Epithelial cell of proximal tubule (primary cell): ENCODE measurements at regions not wholly inside any gene's neighbourhood (a gene's known extent, or its start where the extent isn't known, plus 50 kb on each side); places are given as distances from the start of the nearest gene placed in this dataset.

ENCODE experiments used
- DNase-seq: peaks from one replicate; pipeline ENCODE4 v3.0.0-alpha.2; 2011; ENCODE audit warnings: low read depth
- H3K4me3 ChIP-seq: 2 replicates; pipeline ENCODE4 v1.5.1; 2011; ENCODE audit warnings: low read depth, mild to moderate bottlenecking, low read length
- TF ChIP-seq, protein P1 (sequence below): conservative IDR thresholded peaks from 2 replicates; pipeline ENCODE4 v1.5.1; 2012; ENCODE audit warnings: low read depth, mild to moderate bottlenecking, low read length

DNA sequence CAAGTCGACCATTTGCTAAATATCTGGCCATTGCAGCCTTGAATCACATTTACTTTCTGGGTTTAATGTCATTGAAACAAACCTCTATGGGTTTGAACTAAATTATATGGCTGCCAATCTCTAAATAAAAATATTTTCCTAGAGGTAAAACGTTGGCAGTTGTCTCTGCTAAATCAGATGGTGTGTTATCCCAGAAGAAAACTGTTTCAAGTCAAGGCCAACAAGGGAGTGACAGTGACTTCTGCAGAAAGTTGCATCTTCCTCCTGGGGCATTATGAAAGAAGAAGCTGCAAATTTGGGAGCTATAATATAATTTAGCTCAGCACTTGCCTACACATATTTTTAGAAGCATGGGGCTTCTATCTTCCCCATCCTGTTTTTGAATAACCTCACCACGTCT lies 116.2 kb downstream of the TTC8 start:
- H3K4me3 ChIP-seq, result no peak overlapping the region
- TF ChIP-seq, protein P1, sequence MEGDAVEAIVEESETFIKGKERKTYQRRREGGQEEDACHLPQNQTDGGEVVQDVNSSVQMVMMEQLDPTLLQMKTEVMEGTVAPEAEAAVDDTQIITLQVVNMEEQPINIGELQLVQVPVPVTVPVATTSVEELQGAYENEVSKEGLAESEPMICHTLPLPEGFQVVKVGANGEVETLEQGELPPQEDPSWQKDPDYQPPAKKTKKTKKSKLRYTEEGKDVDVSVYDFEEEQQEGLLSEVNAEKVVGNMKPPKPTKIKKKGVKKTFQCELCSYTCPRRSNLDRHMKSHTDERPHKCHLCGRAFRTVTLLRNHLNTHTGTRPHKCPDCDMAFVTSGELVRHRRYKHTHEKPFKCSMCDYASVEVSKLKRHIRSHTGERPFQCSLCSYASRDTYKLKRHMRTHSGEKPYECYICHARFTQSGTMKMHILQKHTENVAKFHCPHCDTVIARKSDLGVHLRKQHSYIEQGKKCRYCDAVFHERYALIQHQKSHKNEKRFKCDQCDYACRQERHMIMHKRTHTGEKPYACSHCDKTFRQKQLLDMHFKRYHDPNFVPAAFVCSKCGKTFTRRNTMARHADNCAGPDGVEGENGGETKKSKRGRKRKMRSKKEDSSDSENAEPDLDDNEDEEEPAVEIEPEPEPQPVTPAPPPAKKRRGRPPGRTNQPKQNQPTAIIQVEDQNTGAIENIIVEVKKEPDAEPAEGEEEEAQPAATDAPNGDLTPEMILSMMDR, result no peak
- no peak for DNase-seq

DNA sequence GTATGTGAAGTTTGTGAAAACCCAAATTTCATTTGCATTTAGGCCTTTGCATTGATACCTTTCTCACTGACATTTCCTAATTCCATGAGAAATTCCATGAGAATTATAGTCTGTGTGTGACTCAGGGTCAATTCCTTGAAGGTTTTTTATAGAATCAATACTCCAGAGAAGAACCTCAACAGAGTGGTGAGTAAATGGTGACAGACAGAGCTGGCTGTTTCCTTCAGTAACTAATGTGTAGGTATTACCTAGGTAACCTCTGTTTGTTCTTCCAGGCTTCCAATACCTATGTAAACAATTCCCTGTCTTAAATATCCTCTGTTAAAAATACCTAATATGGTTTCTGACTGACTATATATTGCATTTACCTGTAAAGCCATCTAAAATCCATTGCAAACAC lies 117.0 kb downstream of the TTC8 start:
- H3K4me3 ChIP-seq, result no peak overlapping the region
- DNase-seq, result no peak
- TF ChIP-seq, protein P1, result no peak

DNA sequence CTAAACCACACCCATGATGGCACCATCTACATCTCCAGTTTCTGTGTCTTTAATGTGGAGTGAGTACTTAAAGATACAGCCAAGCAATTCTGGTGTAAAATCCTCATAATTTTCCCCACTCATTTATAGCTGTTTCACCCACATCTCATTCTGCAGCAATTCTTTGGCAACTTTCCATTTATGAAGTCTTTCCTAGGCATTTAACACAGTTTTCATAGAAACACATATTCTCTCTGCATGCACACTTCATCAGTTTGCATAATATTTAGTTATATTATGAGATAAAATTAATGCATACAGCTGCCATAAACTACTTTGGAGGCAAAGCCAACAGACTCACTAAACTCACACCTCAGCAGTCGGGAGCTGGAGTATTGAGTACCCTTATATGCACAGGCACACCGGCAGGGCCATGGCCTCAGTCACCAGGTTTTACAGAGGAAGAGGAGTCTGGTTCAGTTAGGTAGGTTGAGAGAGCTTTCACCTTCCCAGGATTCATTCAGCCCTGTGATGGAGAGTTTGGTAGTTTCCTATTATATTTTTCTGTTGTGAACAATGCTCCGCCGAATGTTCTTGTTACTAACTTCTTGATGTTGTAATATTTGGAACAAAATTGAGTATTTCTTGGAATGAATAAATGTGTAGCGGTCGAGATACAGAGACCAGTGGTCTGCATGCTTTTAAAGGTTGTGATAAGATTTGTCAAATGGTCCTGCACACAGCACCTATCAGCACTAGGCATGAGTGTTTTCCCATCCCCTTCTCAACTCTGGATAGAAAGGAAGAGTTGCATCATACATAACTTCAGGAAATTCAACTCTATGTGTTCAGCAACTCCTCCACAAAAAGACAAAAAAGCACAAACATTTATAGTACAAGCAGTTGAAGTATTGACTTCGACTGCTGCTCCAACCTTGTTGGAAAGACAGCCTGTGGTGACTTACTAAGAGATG lies 123.5 kb downstream of the TTC8 start:
- DNase-seq, result no peak
- no peak overlapping the region for H3K4me3 ChIP-seq
- TF ChIP-seq, protein P1, result no peak

DNA sequence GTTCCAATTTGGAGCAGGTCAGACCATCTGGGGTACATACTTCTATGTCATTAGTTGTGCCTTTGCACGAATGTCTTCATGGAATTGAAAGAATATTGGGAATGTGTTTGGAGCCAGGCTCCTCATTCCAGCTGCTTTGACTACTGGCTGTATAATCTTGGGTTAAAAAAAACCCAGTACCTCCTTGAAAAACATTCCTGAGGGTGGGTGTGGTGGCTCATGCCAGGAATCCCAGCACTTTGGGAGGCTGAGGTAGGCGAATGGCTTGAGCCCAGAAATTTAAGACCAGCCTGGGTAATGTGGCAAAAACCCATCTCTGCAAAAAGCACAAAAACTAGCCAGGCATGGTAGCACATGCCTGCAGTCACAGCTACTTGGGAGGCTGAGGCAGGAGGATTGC lies 125.6 kb downstream of the TTC8 start:
- TF ChIP-seq, protein P1, result no peak

DNA sequence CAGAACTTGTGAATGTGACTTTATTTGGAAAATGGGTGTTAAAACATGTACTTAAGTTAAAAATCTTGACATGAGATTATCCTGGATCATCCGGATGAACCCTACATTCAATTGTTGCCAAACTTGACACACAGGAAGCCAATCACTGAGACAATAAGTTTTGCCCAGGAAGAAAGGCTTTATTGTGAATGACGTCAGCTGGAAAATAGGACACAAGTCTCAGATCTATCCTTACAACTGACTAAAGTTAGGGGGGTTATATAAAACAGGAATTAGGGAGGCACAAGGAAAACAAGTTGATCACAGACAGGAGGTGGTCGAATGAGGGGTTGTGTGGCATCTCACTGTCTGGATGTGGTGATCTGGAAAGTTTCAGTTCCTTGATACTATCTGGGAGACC lies 126.9 kb downstream of the TTC8 start:
- H3K4me3 ChIP-seq, result no peak overlapping the region
- TF ChIP-seq, protein P1, result no peak
- no peak for DNase-seq

More for the DNA sequence above, 125.6 kb downstream of the TTC8 start:
- no peak overlapping the region for H3K4me3 ChIP-seq
- no peak for DNase-seq

DNA sequence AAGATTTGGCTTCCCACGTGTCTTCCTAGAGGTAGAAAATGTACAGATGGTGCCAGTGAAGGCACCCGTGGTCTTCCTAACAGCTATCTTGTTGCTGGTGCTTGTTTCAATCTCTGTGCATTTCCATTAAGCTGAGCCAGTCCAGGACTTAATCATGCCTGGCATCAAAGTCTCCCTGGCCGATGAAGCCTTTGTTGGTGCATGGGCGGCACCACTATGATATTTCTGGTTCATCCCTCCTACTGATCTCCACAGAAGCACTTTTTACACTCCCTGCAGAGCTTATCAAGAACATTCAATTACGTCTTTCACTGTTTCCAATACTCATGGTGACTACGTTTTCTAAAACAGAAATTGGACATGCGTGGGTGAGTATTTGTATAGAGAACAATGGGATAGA lies 128.4 kb downstream of the TTC8 start:
- no peak for DNase-seq
- H3K4me3 ChIP-seq, result no peak overlapping the region
- TF ChIP-seq, protein P1, result no peak

DNA sequence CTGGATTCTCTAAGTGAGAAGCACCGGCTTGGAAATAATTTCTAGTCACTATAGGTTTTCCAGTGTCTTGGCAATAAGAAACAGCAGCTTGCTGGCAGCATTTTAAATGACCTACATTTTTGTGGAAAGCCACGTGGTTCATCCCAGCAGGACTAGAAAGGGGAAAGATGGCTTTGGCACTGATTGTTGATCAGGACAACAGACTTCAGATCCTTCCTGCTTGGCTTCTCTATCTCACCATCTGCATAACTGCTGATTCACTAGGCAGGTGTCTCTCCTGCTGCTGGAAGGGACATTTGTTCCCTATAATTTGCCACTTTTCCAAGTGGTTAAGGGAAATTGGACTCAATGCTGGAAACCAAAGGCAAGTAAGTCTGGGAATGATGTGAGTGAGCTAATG lies 131.0 kb downstream of the TTC8 start:
- DNase-seq, result no peak
- TF ChIP-seq, protein P1, result no peak
- H3K4me3 ChIP-seq, result no peak overlapping the region
